ENCODE measurements at regions not wholly inside any gene's neighbourhood (a gene's known extent, or its start where the extent isn't known, plus 50 kb on each side); places are given as distances from the start of the nearest gene placed in this dataset.

- TF ChIP-seq POLR2AphosphoS5 (IDR thresholded peaks at IDR 0.05): no peak
- no peak for TF ChIP-seq CTCF (IDR thresholded peaks at IDR 0.05)
- no peak for TF ChIP-seq POLR2A (IDR thresholded peaks at IDR 0.05)
- TF ChIP-seq EP300 (IDR thresholded peaks at IDR 0.05): no peak
These were observed 978.6 kb downstream of the CDH8 start for GRCh38 chr16:61057635-61058034.

Measured in stomach (tissue), 4 donors.